ENCODE measurements at regions not wholly inside any gene's neighbourhood (a gene's known extent, or its start where the extent isn't known, plus 50 kb on each side); places are given as distances from the start of the nearest gene placed in this dataset.

GRCh38 chr5:92741906-92742305 is 839.1 kb downstream of the NR2F1-AS1 start:
- no peaks in the 10 kb centered on the region for H3K36me3 Mint-ChIP-seq (ENCODE audit: insufficient read depth, unreplicated experiment)
- TF ChIP-seq, protein P1, sequence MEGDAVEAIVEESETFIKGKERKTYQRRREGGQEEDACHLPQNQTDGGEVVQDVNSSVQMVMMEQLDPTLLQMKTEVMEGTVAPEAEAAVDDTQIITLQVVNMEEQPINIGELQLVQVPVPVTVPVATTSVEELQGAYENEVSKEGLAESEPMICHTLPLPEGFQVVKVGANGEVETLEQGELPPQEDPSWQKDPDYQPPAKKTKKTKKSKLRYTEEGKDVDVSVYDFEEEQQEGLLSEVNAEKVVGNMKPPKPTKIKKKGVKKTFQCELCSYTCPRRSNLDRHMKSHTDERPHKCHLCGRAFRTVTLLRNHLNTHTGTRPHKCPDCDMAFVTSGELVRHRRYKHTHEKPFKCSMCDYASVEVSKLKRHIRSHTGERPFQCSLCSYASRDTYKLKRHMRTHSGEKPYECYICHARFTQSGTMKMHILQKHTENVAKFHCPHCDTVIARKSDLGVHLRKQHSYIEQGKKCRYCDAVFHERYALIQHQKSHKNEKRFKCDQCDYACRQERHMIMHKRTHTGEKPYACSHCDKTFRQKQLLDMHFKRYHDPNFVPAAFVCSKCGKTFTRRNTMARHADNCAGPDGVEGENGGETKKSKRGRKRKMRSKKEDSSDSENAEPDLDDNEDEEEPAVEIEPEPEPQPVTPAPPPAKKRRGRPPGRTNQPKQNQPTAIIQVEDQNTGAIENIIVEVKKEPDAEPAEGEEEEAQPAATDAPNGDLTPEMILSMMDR (IDR thresholded peaks at IDR 0.05; ENCODE audit: unreplicated experiment) = no peak
- no peaks in the 10 kb centered on the region for H3K9me3 Mint-ChIP-seq (ENCODE audit: low read depth, unreplicated experiment)
- DNase-seq = no peak
- no TSS peak for BruUV-seq (replicated peaks)
- CTCF ChIA-PET = no interaction called here
- intact Hi-C loops (cut with micrococcal nuclease; ENCODE audit: unreplicated experiment) = no loop called here
- H3K4me1 Mint-ChIP-seq (ENCODE audit: low read depth, unreplicated experiment) = peaks cover 16% of the 10 kb centered on the region
- H3K27me3 Mint-ChIP-seq (ENCODE audit: unreplicated experiment) = no peaks in the 10 kb centered on the region
- no peak overlapping the region for H3K4me3 Mint-ChIP-seq (ENCODE audit: low read depth, unreplicated experiment)
- no peak overlapping the region for H3K27ac Mint-ChIP-seq (ENCODE audit: unreplicated experiment)

DNA sequence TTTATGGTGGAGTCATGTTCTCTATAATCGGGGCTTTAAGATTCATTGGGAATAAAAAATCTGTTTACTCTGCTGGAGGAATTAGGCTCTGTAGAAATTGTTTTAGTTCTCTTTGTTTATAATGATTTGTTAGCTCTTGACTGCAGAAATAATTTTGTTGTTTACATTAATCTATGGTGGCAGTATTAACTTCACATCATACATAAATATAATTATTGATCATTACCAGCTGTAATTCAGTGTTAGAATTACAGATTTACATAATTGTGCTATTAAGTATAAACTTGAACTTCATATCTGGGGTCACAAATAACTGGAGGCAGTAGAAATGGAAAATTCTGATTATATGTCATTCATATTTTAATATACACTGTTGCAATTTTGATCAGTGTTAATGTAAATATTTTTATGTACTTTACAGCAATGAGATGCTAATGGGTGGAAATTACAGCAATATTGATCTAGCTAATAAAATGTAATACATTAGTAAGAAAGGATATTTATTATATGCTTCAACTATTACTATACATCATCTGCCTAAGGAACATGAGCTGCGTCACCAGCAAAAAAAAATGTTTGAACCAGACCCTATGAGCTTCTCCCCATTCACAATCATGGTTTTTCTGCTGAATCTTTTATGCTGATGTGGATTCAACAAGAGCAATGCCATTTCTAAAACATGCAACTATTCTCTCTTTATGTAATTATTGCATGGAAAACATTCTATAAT is 846.6 kb downstream of the NR2F1-AS1 start:
- TF ChIP-seq, protein P1 (IDR thresholded peaks at IDR 0.05; ENCODE audit: unreplicated experiment) = no peak
- BruUV-seq (replicated peaks) = no TSS peak
- Mint-ChIP-seq H3K9me3 (ENCODE audit: low read depth, unreplicated experiment) (peaks cover 2% of the 10 kb centered on the region), H3K4me1 (ENCODE audit: low read depth, unreplicated experiment) (no peaks in the 10 kb centered on the region), H3K27ac (ENCODE audit: unreplicated experiment) (no peak overlapping the region), H3K36me3 (ENCODE audit: insufficient read depth, unreplicated experiment) (no peaks in the 10 kb centered on the region), H3K27me3 (ENCODE audit: unreplicated experiment) (no peaks in the 10 kb centered on the region), H3K4me3 (ENCODE audit: low read depth, unreplicated experiment) (no peak overlapping the region)
- DNase-seq = no peak
- intact Hi-C loops (cut with micrococcal nuclease; ENCODE audit: unreplicated experiment) = no loop called here
- CTCF ChIA-PET = interaction anchor here (0.6 kb wide), 1 partner anchor 620 kb away, joined by 6 read pairs; no protein-coding TSS in a partner anchor

DNA sequence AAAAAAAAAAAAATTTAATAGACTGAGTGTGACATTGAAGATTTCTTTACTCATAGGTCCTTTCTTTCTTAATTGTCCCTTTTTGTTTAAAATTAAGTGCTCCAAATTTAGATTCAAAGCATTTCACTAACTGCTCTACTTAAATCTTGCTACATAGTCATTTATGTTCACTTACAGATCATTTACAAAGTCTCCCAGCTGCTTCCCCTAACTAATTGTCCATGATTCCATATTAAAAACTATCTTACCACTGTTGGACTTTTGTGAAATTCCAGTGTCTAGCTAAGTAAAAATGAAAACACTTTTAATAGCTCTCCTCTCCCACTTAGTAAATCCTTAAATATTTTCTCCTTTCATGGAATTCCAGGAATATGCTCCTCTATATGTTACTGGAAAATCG is 850.5 kb downstream of the NR2F1-AS1 start:
- no peak for DNase-seq
- CTCF ChIA-PET = no interaction called here
- no peaks in the 10 kb centered on the region for H3K36me3 Mint-ChIP-seq (ENCODE audit: insufficient read depth, unreplicated experiment)
- no peaks in the 10 kb centered on the region for H3K27me3 Mint-ChIP-seq (ENCODE audit: unreplicated experiment)
- H3K9me3 Mint-ChIP-seq (ENCODE audit: low read depth, unreplicated experiment) = no peaks in the 10 kb centered on the region
- intact Hi-C loops (cut with micrococcal nuclease; ENCODE audit: unreplicated experiment) = no loop called here
- TF ChIP-seq, protein P1 (IDR thresholded peaks at IDR 0.05; ENCODE audit: unreplicated experiment) = no peak
- H3K4me1 Mint-ChIP-seq (ENCODE audit: low read depth, unreplicated experiment) = no peaks in the 10 kb centered on the region
- BruUV-seq (replicated peaks) = no TSS peak
- no peak overlapping the region for H3K27ac Mint-ChIP-seq (ENCODE audit: unreplicated experiment)
- H3K4me3 Mint-ChIP-seq (ENCODE audit: low read depth, unreplicated experiment) = no peak overlapping the region

- intact Hi-C loops (cut with micrococcal nuclease; ENCODE audit: unreplicated experiment) = no loop called here
- Mint-ChIP-seq H3K36me3 (ENCODE audit: insufficient read depth, unreplicated experiment) (no peaks in the 10 kb centered on the region), H3K27me3 (ENCODE audit: unreplicated experiment) (no peaks in the 10 kb centered on the region), H3K9me3 (ENCODE audit: low read depth, unreplicated experiment) (peaks cover 2% of the 10 kb centered on the region), H3K4me1 (ENCODE audit: low read depth, unreplicated experiment) (no peaks in the 10 kb centered on the region), H3K27ac (ENCODE audit: unreplicated experiment) (no peak overlapping the region), H3K4me3 (ENCODE audit: low read depth, unreplicated experiment) (no peak overlapping the region)
- TF ChIP-seq, protein P1 (IDR thresholded peaks at IDR 0.05; ENCODE audit: unreplicated experiment) = no peak
- CTCF ChIA-PET = no interaction called here
- BruUV-seq (replicated peaks) = no TSS peak
- DNase-seq = no peak
Observed at GRCh38 chr5:92729088-92729487, 851.9 kb downstream of the NR2F1-AS1 start.
